ENCODE measurements at regions not wholly inside any gene's neighbourhood (a gene's known extent, or its start where the extent isn't known, plus 50 kb on each side); places are given as distances from the start of the nearest gene placed in this dataset.
A peak's percentile ranks its signal among the peaks of the same experiment; 100 is the strongest.
"Not testable (repeated sequence)": the region's sequence is repeated elsewhere in the genome, so short reads cannot be mapped to it uniquely, and the experiment has no call there.

- not testable (repeated sequence) for DNase-seq (ENCODE audit: low read depth)
These were observed 83.2 kb upstream of the ARID5B start for GRCh38 chr10:61818251-61818650.

- no peak for DNase-seq (ENCODE audit: low read depth)
These were observed 82.3 kb upstream of the ARID5B start for GRCh38 chr10:61819208-61819607.

- DNase-seq (ENCODE audit: low read depth), result no peak
These were observed 80.3 kb upstream of the ARID5B start for GRCh38 chr10:61821153-61821552.

GRCh38 chr10:61821693-61822092, 79.8 kb upstream of the ARID5B start:
- no peak for DNase-seq (ENCODE audit: low read depth)

- no peak for DNase-seq (ENCODE audit: low read depth)
These were observed 79.4 kb upstream of the ARID5B start for GRCh38 chr10:61822096-61822495.

- no peak for DNase-seq (ENCODE audit: low read depth)
These were observed 78.7 kb upstream of the ARID5B start for GRCh38 chr10:61822781-61823230.

- no peak for DNase-seq (ENCODE audit: low read depth)
These were observed 76.5 kb upstream of the ARID5B start for GRCh38 chr10:61825001-61825400.

- no peak for DNase-seq (ENCODE audit: low read depth)
These were observed 75.9 kb upstream of the ARID5B start for GRCh38 chr10:61825628-61826027.

GRCh38 chr10:61828034-61828433, 73.5 kb upstream of the ARID5B start:
- DNase-seq (ENCODE audit: low read depth), result no peak

- no peak for DNase-seq (ENCODE audit: low read depth)
These were observed 72.7 kb upstream of the ARID5B start for GRCh38 chr10:61828788-61829187.

GRCh38 chr10:61830072-61830845, 71.2 kb upstream of the ARID5B start:
- no peak for DNase-seq (ENCODE audit: low read depth)

GRCh38 chr10:61830846-61831273, 70.6 kb upstream of the ARID5B start:
- DNase-seq (ENCODE audit: low read depth), result no peak

- DNase-seq (ENCODE audit: low read depth), result no peak
These were observed 68.5 kb upstream of the ARID5B start for GRCh38 chr10:61832866-61833481.

GRCh38 chr10:61834519-61834918, 67.0 kb upstream of the ARID5B start:
- DNase-seq (ENCODE audit: low read depth), result no peak

- DNase-seq (ENCODE audit: low read depth), result peak; percentile 70
These were observed 66.2 kb upstream of the ARID5B start for GRCh38 chr10:61835069-61835945.

GRCh38 chr10:61835946-61836887, 65.3 kb upstream of the ARID5B start:
- peak; percentile 13 for DNase-seq (ENCODE audit: low read depth)

GRCh38 chr10:61836888-61837754, 64.4 kb upstream of the ARID5B start:
- DNase-seq (ENCODE audit: low read depth), result peak; percentile 19

- DNase-seq (ENCODE audit: low read depth), result no peak
These were observed 63.7 kb upstream of the ARID5B start for GRCh38 chr10:61837755-61838171.

GRCh38 chr10:61839916-61840315, 61.6 kb upstream of the ARID5B start:
- no peak for DNase-seq (ENCODE audit: low read depth)

GRCh38 chr10:61840403-61840802, 61.1 kb upstream of the ARID5B start:
- no peak for DNase-seq (ENCODE audit: low read depth)

Measured in stromal cell of bone marrow (primary cell).